Endothelial cell of umbilical vein (primary cell): ENCODE measurements at regions not wholly inside any gene's neighbourhood (a gene's known extent, or its start where the extent isn't known, plus 50 kb on each side); places are given as distances from the start of the nearest gene placed in this dataset.

ENCODE experiments used
- BruUV-seq: library from RNA; stranded (reverse); fragments of 400-500 nt; replicated peaks from 2 replicates; lab custom pipeline; 2021; lab: Mats Ljungman, UMichigan
- CTCF ChIA-PET: fragments of 300-600, 350-600 bp; sonication (Branson Sonifier 250); formaldehyde crosslinking; loops from one replicate; lab custom pipeline; 2021; ENCODE audit warnings: antibody characterized with exemption, inconsistent platforms; lab: Charles Lee
- POLR2A ChIA-PET: fragments of 300-600, 350-600 bp; sonication (Branson Sonifier 250); formaldehyde crosslinking; loops from one replicate; lab custom pipeline; 2021; ENCODE audit warnings: antibody characterized with exemption, inconsistent platforms; lab: Charles Lee
- DNase-seq: peaks from one replicate; pipeline ENCODE4 v3.0.0-alpha.2; 2011; ENCODE audit warnings: low read depth, low spot score
- FAIRE-seq: peaks from 2 replicates; lab custom pipeline; 2011; peaks lifted over from hg19 to GRCh38; lab: Jason Lieb, UNC
- H2AFZ ChIP-seq: 2 replicates; pipeline ENCODE4 v1.6.0; 2012; ENCODE audit warnings: low read depth, low read length, control low read depth, inconsistent platforms
- H3K27ac ChIP-seq: 2 replicates; pipeline ENCODE4 v1.5.1; 2011; ENCODE audit warnings: low read depth, mild to moderate bottlenecking, control low read depth, low read length, moderate library complexity; ENCODE audit not compliant: insufficient read depth
- H3K27me3 ChIP-seq, 2 experiments: 2 replicates each; pipeline versions ENCODE4 v1.6.0 to v1.6.1; 2011; ENCODE audit warnings: low read length in 2 of 2, mixed read lengths in 1 of 2; ENCODE audit not compliant: control insufficient read depth in 2 of 2, insufficient read depth in 2 of 2
- H3K36me3 ChIP-seq, 2 experiments: 2 replicates in 1 of 2; 3 replicates in 1 of 2; pipeline ENCODE4 v1.5.1; 2011; ENCODE audit warnings: low read length in 2 of 2, mild to moderate bottlenecking in 1 of 2, moderate library complexity in 1 of 2; ENCODE audit not compliant: control insufficient read depth in 2 of 2, insufficient read depth in 2 of 2; ENCODE audit errors: extremely low read depth in 1 of 2
- H3K4me1 ChIP-seq: 3 replicates; pipeline ENCODE4 v1.5.1; 2011; ENCODE audit warnings: mild to moderate bottlenecking, low read length; ENCODE audit not compliant: control insufficient read depth, insufficient read depth; ENCODE audit errors: extremely low read depth
- H3K4me2 ChIP-seq: 2 replicates; pipeline ENCODE4 v1.6.1; 2011; ENCODE audit warnings: low read length, control low read depth, mixed read lengths; ENCODE audit not compliant: insufficient read depth
- H3K4me3 ChIP-seq, 3 experiments: fragments of 200-600 bp in 1 of 3; sonication (generic), shearing (Covaris generic) in 1 of 3; replicated peaks in 1 of 3; 2 replicates each; pipeline ENCODE4 v1.5.1; 2011 to 2016; ENCODE audit warnings: control low read depth in 3 of 3, low read length in 3 of 3, mild to moderate bottlenecking in 2 of 3, inconsistent platforms in 1 of 3, low read depth in 1 of 3, moderate library complexity in 1 of 3; ENCODE audit not compliant: insufficient read depth in 1 of 3
- H3K79me2 ChIP-seq: 2 replicates; pipeline ENCODE4 v1.6.0; 2012; ENCODE audit warnings: low read length, inconsistent platforms; ENCODE audit not compliant: control insufficient read depth, insufficient read depth
- H3K9ac ChIP-seq: replicated peaks from 2 replicates; pipeline ENCODE3; 2011; ENCODE audit warnings: low read length, control low read depth; ENCODE audit not compliant: insufficient read depth; ENCODE audit errors: extremely low read depth
- H3K9me1 ChIP-seq: replicated peaks from 3 replicates; pipeline ENCODE4 v1.6.0; 2011; ENCODE audit warnings: mild to moderate bottlenecking, low read length; ENCODE audit not compliant: control insufficient read depth, insufficient read depth; ENCODE audit errors: extremely low read depth
- H3K9me3 ChIP-seq: replicated peaks from 2 replicates; pipeline ENCODE4 v1.5.1; 2012; ENCODE audit warnings: low read length, inconsistent platforms; ENCODE audit not compliant: control insufficient read depth, insufficient read depth
- H4K20me1 ChIP-seq: replicated peaks from 2 replicates; pipeline ENCODE3; 2011; ENCODE audit warnings: mild to moderate bottlenecking, low read length; ENCODE audit not compliant: control insufficient read depth, insufficient read depth; ENCODE audit errors: extremely low read depth
- CTCF ChIP-seq, 2 donors: IDR thresholded peaks; 1 replicate in 1 of 2; 2 replicates in 1 of 2; pipeline ENCODE4 v1.5.1; 2011; ENCODE audit warnings: low read length in 2 of 2, mild to moderate bottlenecking in 2 of 2, moderate library complexity in 2 of 2, control low read depth in 1 of 2, inconsistent platforms in 1 of 2, low read depth in 1 of 2; ENCODE audit not compliant: insufficient read depth in 1 of 2; ENCODE audit errors: extremely low read depth in 1 of 2
- EZH2 ChIP-seq: IDR thresholded peaks from 2 replicates; pipeline ENCODE4 v1.6.1; 2012; ENCODE audit warnings: borderline replicate concordance, low read depth, mild to moderate bottlenecking, moderate library complexity, low read length, inconsistent platforms; ENCODE audit not compliant: severe bottlenecking
- FOS ChIP-seq: IDR thresholded peaks from 2 replicates; pipeline ENCODE4 v1.6.1; 2011; ENCODE audit warnings: mild to moderate bottlenecking, low read length, moderate library complexity, borderline replicate concordance; ENCODE audit not compliant: insufficient read depth
- GATA2 ChIP-seq: IDR thresholded peaks from 2 replicates; pipeline ENCODE4 v1.7.0; 2011; ENCODE audit warnings: low read depth, mild to moderate bottlenecking, moderate library complexity, mixed read lengths, low read length; ENCODE audit not compliant: insufficient read length, insufficient read depth
- JUN ChIP-seq: IDR thresholded peaks from 2 replicates; pipeline ENCODE4 v1.6.1; 2011; ENCODE audit warnings: borderline replicate concordance, low read depth; ENCODE audit not compliant: insufficient read length, insufficient read depth
- MAX ChIP-seq: IDR thresholded peaks from 2 replicates; pipeline ENCODE4 v1.6.1; 2011; ENCODE audit not compliant: insufficient read depth, insufficient read length
- MYC ChIP-seq: IDR thresholded peaks from one replicate; pipeline ENCODE4 v1.6.1; 2011; ENCODE audit warnings: mild to moderate bottlenecking, low read depth, low read length
- POLR2A ChIP-seq: IDR thresholded peaks from 2 replicates; pipeline ENCODE4 v1.6.1; 2012; ENCODE audit warnings: low read depth, mild to moderate bottlenecking, control low read depth, low read length
- dilution Hi-C: fragments of 300-500 bp; cut with MboI; formaldehyde crosslinking; loops from one replicate; pipeline ENCODE4 v1.15.0; 2019; ENCODE audit warnings: low sequenced_read_pairs; ENCODE audit not compliant: extremely low pct_ligation_motif_present
- intact Hi-C: fragments of 100-400 bp; cut with micrococcal nuclease; formaldehyde crosslinking; loops from one replicate; pipeline ENCODE4 v1.10.0; 2022

- no peaks in the 10 kb centered on the region for H4K20me1 ChIP-seq
- no peak overlapping the region for H3K4me2 ChIP-seq
- H3K36me3 ChIP-seq, result no peaks in the 10 kb centered on the region
- intact Hi-C loops (no loop called here), dilution Hi-C loops (no loop called here)
- no peaks in the 10 kb centered on the region for H3K27me3 ChIP-seq
- TF ChIP-seq EZH2, result no peak
- TF ChIP-seq FOS, result no peak
- TF ChIP-seq JUN, result no peak
- TF ChIP-seq POLR2A, result no peak
- no peak for TF ChIP-seq MAX
- no peak for TF ChIP-seq CTCF (IDR thresholded peaks at IDR 0.05; ENCODE audit: extremely low read depth in 1 of 2, insufficient read depth in 1 of 2, low read depth in 1 of 2, low read length in 2 of 2)
- TF ChIP-seq MYC, result no peak
- no peak for TF ChIP-seq GATA2
- H3K79me2 ChIP-seq, result no peaks in the 10 kb centered on the region
- no peak overlapping the region for H3K4me3 ChIP-seq
- FAIRE-seq (no peak), DNase-seq (no peak)
- POLR2A ChIA-PET, result no interaction called here
- H3K4me1 ChIP-seq, result no peaks in the 10 kb centered on the region
- H3K9me1 ChIP-seq, result no peaks in the 10 kb centered on the region
- no peak overlapping the region for H2AFZ ChIP-seq
- no peak overlapping the region for H3K9ac ChIP-seq
- no TSS peak for BruUV-seq
- CTCF ChIA-PET, result no interaction called here
- H3K27ac ChIP-seq, result no peak overlapping the region
- H3K9me3 ChIP-seq, result peaks cover 2% of the 10 kb centered on the region
These were observed 455.8 kb downstream of the XPNPEP1 start for GRCh38 chr10:109467551-109467950.
